Chondrocyte (in vitro differentiated cells): ENCODE measurements at regions not wholly inside any gene's neighbourhood (a gene's known extent, or its start where the extent isn't known, plus 50 kb on each side); places are given as distances from the start of the nearest gene placed in this dataset.

Source experiments
- DNase-seq: peaks from one replicate; pipeline ENCODE4 v3.0.0; 2021; ENCODE audit warnings: mixed read lengths, low spot score
- H3K27ac Mint-ChIP-seq: one replicate; pipeline ENCODE4 v1.8.0; 2021; ENCODE audit warnings: mild to moderate bottlenecking, moderate library complexity, mixed read lengths; ENCODE audit not compliant: unreplicated experiment
- H3K27me3 Mint-ChIP-seq: 2 replicates; pipeline ENCODE4 v1.8.0; 2021; ENCODE audit warnings: low read depth, mixed read lengths
- H3K36me3 Mint-ChIP-seq: 2 replicates; pipeline ENCODE4 v1.8.0; 2021; ENCODE audit warnings: low read depth, mixed read lengths
- H3K4me1 Mint-ChIP-seq: 2 replicates; pipeline ENCODE4 v1.8.0; 2021; ENCODE audit warnings: low read depth, mild to moderate bottlenecking, mixed read lengths
- H3K4me3 Mint-ChIP-seq: one replicate; pipeline ENCODE4 v1.8.0; 2021; ENCODE audit warnings: mild to moderate bottlenecking, moderate library complexity, mixed read lengths; ENCODE audit not compliant: unreplicated experiment
- H3K9me3 Mint-ChIP-seq: 2 replicates; pipeline ENCODE4 v1.8.0; 2021; ENCODE audit warnings: low read depth, mixed read lengths
- TF ChIP-seq, protein P1 (sequence below): fragments of 200-600 bp; sonication (generic); IDR thresholded peaks from 2 replicates; pipeline ENCODE4 v1.5.0; 2021; ENCODE audit warnings: antibody characterized with exemption, mild to moderate bottlenecking, moderate library complexity

DNA sequence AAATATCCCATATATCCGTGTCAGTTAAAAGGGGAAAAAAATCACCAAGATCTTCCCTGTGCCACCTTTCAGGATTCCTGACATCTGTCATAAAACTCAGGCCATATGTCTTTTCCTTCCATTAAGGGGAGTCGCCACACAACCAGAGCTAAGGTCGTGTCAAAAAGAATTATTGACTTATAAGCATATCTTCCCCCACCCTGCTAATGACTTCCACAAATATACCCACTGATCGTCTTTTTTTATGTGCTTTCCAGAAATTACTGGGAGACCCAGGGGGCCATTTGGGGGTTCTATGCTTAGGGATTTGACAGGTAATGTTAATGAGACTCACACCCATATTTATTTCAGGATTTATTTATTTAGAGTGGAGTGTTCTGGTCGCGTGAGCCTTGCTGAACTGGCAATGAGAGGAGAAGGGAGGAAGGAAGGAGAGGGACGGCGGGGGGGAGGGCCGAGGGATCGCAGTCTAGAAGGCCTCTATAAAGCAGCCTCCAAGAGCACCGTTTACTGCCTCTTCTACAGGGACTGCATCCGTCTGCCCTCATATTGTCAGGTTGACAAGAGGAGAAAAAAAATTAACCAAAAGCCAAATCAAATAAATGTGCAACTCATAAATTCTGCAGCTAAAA, 135.7 kb upstream of the MGMT start:
- H3K4me3 Mint-ChIP-seq = no peak overlapping the region
- H3K4me1 Mint-ChIP-seq = no peaks in the 10 kb centered on the region
- H3K36me3 Mint-ChIP-seq = no peaks in the 10 kb centered on the region
- TF ChIP-seq, protein P1, sequence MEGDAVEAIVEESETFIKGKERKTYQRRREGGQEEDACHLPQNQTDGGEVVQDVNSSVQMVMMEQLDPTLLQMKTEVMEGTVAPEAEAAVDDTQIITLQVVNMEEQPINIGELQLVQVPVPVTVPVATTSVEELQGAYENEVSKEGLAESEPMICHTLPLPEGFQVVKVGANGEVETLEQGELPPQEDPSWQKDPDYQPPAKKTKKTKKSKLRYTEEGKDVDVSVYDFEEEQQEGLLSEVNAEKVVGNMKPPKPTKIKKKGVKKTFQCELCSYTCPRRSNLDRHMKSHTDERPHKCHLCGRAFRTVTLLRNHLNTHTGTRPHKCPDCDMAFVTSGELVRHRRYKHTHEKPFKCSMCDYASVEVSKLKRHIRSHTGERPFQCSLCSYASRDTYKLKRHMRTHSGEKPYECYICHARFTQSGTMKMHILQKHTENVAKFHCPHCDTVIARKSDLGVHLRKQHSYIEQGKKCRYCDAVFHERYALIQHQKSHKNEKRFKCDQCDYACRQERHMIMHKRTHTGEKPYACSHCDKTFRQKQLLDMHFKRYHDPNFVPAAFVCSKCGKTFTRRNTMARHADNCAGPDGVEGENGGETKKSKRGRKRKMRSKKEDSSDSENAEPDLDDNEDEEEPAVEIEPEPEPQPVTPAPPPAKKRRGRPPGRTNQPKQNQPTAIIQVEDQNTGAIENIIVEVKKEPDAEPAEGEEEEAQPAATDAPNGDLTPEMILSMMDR = no peak
- H3K9me3 Mint-ChIP-seq = no peaks in the 10 kb centered on the region
- peaks cover 13% of the 10 kb centered on the region for H3K27me3 Mint-ChIP-seq
- no peak for DNase-seq
- no peak overlapping the region for H3K27ac Mint-ChIP-seq

DNA sequence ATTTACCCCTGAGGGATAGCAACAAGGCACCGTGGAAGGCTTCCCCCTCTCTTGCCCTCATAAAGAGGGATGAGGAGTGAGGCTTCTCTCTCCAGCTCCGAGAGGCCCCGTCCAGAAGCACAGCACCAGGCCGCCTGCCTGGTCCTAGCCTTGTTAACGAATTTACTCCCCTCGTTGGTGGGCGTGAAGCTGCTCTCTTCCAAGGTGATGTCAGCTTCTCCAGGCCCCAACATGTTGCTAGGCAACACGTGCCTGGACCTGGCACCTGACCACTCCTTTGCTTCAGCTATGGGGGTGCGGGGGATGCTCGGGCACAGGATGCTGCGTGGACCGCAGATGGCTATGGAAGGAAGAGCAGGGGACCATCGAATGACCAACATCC, 135.2 kb upstream of the MGMT start:
- Mint-ChIP-seq H3K4me1 (no peaks in the 10 kb centered on the region), H3K36me3 (no peaks in the 10 kb centered on the region), H3K27ac (no peak overlapping the region), H3K4me3 (no peak overlapping the region), H3K27me3 (peaks cover 13% of the 10 kb centered on the region), H3K9me3 (no peaks in the 10 kb centered on the region)
- TF ChIP-seq, protein P1 = no peak
- no peak for DNase-seq

DNA sequence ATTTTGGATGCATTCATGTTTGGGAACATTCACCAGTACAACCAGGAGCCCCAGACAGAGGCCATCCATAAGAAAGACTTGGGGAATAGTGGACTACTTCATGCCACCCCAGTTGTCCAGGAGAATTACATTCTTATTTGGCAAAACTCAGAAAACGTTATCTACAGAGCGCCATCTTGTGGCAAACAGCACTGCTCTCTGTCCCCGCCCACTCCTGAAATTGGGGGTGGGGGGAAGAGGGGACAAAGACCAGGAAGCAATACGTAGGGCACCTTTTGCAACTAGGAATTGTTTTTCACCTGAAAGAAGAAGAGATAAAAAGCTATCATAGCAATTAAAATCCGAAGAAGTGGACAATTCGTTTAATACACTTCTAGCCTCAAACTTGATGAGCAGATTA, 134.6 kb upstream of the MGMT start:
- TF ChIP-seq, protein P1 = peak; percentile 73
- H3K4me1 Mint-ChIP-seq = no peaks in the 10 kb centered on the region
- H3K27me3 Mint-ChIP-seq = peaks cover 13% of the 10 kb centered on the region
- no peak overlapping the region for H3K27ac Mint-ChIP-seq
- H3K4me3 Mint-ChIP-seq = no peak overlapping the region
- no peak for DNase-seq
- no peaks in the 10 kb centered on the region for H3K9me3 Mint-ChIP-seq
- no peaks in the 10 kb centered on the region for H3K36me3 Mint-ChIP-seq

DNA sequence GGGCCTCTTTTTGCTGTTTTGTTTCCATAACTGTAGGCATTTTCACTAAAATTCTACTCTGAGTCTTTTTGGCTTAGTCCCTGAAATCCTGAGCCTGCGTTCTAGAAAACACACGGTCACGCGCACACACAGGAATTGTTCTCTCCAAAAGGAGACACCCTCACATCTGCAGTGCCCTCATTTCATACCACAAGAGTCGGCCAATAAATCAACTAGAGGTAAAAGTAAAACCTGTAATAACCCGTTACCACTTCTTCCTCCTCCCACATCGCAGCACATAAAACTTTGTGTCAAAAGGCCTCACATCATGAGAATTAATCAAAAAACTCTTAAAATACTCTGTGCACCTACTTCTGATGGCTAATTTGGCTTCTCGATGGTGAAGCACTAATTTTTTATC, 133.3 kb upstream of the MGMT start:
- TF ChIP-seq, protein P1 = no peak
- Mint-ChIP-seq H3K9me3 (no peaks in the 10 kb centered on the region), H3K4me3 (no peak overlapping the region), H3K4me1 (no peaks in the 10 kb centered on the region), H3K27ac (no peak overlapping the region), H3K27me3 (peaks cover 13% of the 10 kb centered on the region), H3K36me3 (no peaks in the 10 kb centered on the region)
- no peak for DNase-seq

DNA sequence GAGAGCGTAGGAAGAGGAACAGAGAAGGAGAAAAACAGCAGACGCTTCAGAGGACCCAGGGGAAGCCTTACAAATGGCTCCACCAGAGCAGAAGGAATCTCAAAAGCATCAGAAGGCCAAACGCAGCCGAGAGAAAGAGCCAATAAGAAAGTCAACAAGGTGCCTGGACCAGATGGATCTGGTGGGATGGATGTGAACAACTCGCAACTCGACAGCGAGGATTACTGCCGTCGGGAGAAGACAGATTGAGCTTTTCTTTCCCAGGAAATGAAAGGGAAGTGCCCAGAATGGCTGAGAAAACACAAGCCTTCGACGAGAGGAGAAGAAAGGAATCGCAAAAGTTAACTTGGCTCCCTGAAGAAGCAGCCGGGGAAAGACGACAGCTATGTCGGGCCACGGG, 132.8 kb upstream of the MGMT start:
- no peaks in the 10 kb centered on the region for H3K9me3 Mint-ChIP-seq
- no peak overlapping the region for H3K27ac Mint-ChIP-seq
- no peak overlapping the region for H3K4me3 Mint-ChIP-seq
- H3K36me3 Mint-ChIP-seq = no peaks in the 10 kb centered on the region
- no peak for DNase-seq
- H3K27me3 Mint-ChIP-seq = peaks cover 14% of the 10 kb centered on the region
- TF ChIP-seq, protein P1 = no peak
- H3K4me1 Mint-ChIP-seq = no peaks in the 10 kb centered on the region
